OCI-LY7 (cell line): ENCODE measurements at regions not wholly inside any gene's neighbourhood (a gene's known extent, or its start where the extent isn't known, plus 50 kb on each side); places are given as distances from the start of the nearest gene placed in this dataset.

Experiments
- BruUV-seq: library from RNA; stranded (reverse); fragments of 400-500 nt; replicated peaks from 2 replicates; lab custom pipeline; 2021; lab: Mats Ljungman, UMichigan
- CTCF ChIA-PET: fragments of 300-600 bp; sonication (Branson Sonifier 250); formaldehyde crosslinking; loops from one replicate; lab custom pipeline; 2022; ENCODE audit warnings: antibody characterized with exemption; ENCODE audit not compliant: unreplicated experiment; lab: Charles Lee
- POLR2A ChIA-PET: fragments of 300-600 bp; sonication (Branson Sonifier 250); formaldehyde crosslinking; loops from one replicate; lab custom pipeline; 2022; ENCODE audit warnings: antibody characterized with exemption; lab: Charles Lee
- DNase-seq: peaks from one replicate; pipeline ENCODE4 v3.0.0-alpha.2; 2015; ENCODE audit warnings: low spot score
- H2AFZ ChIP-seq: fragments of 200-600 bp; sonication (generic), shearing (Covaris generic); 2 replicates; pipeline ENCODE4 v1.6.1; 2014; ENCODE audit warnings: mild to moderate bottlenecking, antibody characterized with exemption, low read length, moderate library complexity
- H3K27ac ChIP-seq: fragments of 200-600 bp; sonication (generic); 2 replicates; pipeline ENCODE4 v1.5.1; 2014; ENCODE audit warnings: mixed run types, low read depth, mild to moderate bottlenecking, moderate library complexity, low read length, inconsistent platforms; ENCODE audit not compliant: poor library complexity, severe bottlenecking
- H3K36me3 ChIP-seq: fragments of 200-600 bp; sonication (generic); 2 replicates; pipeline ENCODE4 v1.6.1; 2014; ENCODE audit warnings: mild to moderate bottlenecking, antibody characterized with exemption, low read length, moderate library complexity, mixed read lengths; ENCODE audit not compliant: insufficient read depth
- H3K4me1 ChIP-seq: fragments of 200-600 bp; sonication (generic); 2 replicates; pipeline ENCODE4 v1.5.1; 2014; ENCODE audit warnings: mild to moderate bottlenecking, low read length; ENCODE audit not compliant: insufficient read depth, poor library complexity, severe bottlenecking
- H3K4me2 ChIP-seq: fragments of 200-600 bp; sonication (generic); 2 replicates; pipeline ENCODE4 v1.6.1; 2014; ENCODE audit warnings: mild to moderate bottlenecking, low read length
- H3K4me3 ChIP-seq: fragments of 200-600 bp; sonication (generic); 2 replicates; pipeline ENCODE4 v1.5.1; 2014; ENCODE audit warnings: mild to moderate bottlenecking, low read depth, low read length; ENCODE audit not compliant: poor library complexity, severe bottlenecking
- H3K79me2 ChIP-seq: fragments of 200-600 bp; sonication (generic); 2 replicates; pipeline ENCODE4 v1.6.1; 2016; ENCODE audit warnings: low read depth, mild to moderate bottlenecking, low read length, moderate library complexity, mixed read lengths; ENCODE audit not compliant: insufficient read depth
- H3K9me2 ChIP-seq: fragments of 200-600 bp; sonication (generic); 2 replicates; pipeline ENCODE4 v1.6.1; 2016; ENCODE audit warnings: mild to moderate bottlenecking, low read length, mixed read lengths; ENCODE audit not compliant: insufficient read depth
- H3K9me3 ChIP-seq: fragments of 200-600 bp; sonication (generic); 2 replicates; pipeline ENCODE4 v1.6.1; 2014; ENCODE audit warnings: mild to moderate bottlenecking, mixed run types, low read length, mixed read lengths
- H4K20me1 ChIP-seq: fragments of 200-600 bp; sonication (generic); 2 replicates; pipeline ENCODE4 v1.6.1; 2014; ENCODE audit warnings: mild to moderate bottlenecking, antibody characterized with exemption, low read length, moderate library complexity, mixed read lengths; ENCODE audit not compliant: insufficient read depth
- CTCF ChIP-seq: fragments of 200-600 bp; sonication (generic); conservative IDR thresholded peaks from 2 replicates; pipeline ENCODE4 v1.5.1; 2014; ENCODE audit warnings: mild to moderate bottlenecking, antibody characterized with exemption, low read length, moderate library complexity, mixed read lengths
- EZH2phosphoT487 ChIP-seq: fragments of 200-600 bp; sonication (generic); IDR thresholded peaks from 2 replicates; pipeline ENCODE4 v1.6.1; 2018; ENCODE audit warnings: low read depth, borderline replicate concordance, mild to moderate bottlenecking, mixed run types, antibody characterized with exemption, low read length, moderate library complexity, mixed read lengths
- intact Hi-C: fragments of 100-400 bp; cut with micrococcal nuclease; formaldehyde crosslinking; loops from one replicate; pipeline ENCODE4 v1.10.0; 2022; ENCODE audit not compliant: unreplicated experiment

DNA sequence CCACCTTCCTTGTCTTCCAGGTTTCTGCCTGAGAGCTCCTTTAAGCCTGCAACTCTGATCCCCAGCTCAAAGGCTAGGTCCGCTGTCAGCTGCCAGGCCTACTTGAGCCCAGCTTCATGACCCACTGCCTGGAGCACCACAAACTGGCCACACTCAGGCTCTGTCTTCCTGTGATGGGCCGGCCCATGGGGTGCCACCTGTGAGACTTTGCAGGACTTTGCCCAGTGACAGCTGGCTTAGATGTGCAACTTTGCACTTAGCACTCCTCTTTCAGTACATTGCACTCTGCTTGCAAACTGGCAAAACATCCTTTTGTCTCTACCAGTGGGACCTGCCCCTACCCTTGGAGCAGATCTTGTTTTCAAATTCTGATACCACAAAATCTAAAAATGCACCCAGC, 311.5 kb upstream of the PDE4D start:
- intact Hi-C loops = no loop called here
- no peaks in the 10 kb centered on the region for H3K79me2 ChIP-seq
- no peak overlapping the region for H3K4me3 ChIP-seq
- CTCF ChIA-PET = no interaction called here
- H3K4me2 ChIP-seq = no peak overlapping the region
- no peaks in the 10 kb centered on the region for H3K36me3 ChIP-seq
- H3K9me2 ChIP-seq = no peaks in the 10 kb centered on the region
- no TSS peak for BruUV-seq
- H3K27ac ChIP-seq = no peak overlapping the region
- TF ChIP-seq CTCF = no peak
- TF ChIP-seq EZH2phosphoT487 = no peak
- no peaks in the 10 kb centered on the region for H3K9me3 ChIP-seq
- H4K20me1 ChIP-seq = no peaks in the 10 kb centered on the region
- no peak overlapping the region for H2AFZ ChIP-seq
- no peaks in the 10 kb centered on the region for H3K4me1 ChIP-seq
- no peak for DNase-seq
- POLR2A ChIA-PET = no interaction called here

GRCh38 chr5:60196385-60197113, 303.0 kb upstream of the PDE4D start:
- Histone ChIP-seq H3K4me1 (no peaks in the 10 kb centered on the region), H2AFZ (no peak overlapping the region), H3K27ac (no peak overlapping the region), H4K20me1 (no peaks in the 10 kb centered on the region), H3K9me3 (no peaks in the 10 kb centered on the region), H3K9me2 (no peaks in the 10 kb centered on the region), H3K36me3 (no peaks in the 10 kb centered on the region), H3K79me2 (no peaks in the 10 kb centered on the region), H3K4me2 (no peak overlapping the region), H3K4me3 (no peak overlapping the region)
- ChIA-PET POLR2A (interaction anchor here (1.3 kb wide), 1 partner anchor 88 kb away, joined by 3 read pairs; no protein-coding TSS in a partner anchor), CTCF (no interaction called here)
- TF ChIP-seq EZH2phosphoT487 = no peak
- no peak for TF ChIP-seq CTCF
- DNase-seq = no peak
- intact Hi-C loops = no loop called here
- no TSS peak for BruUV-seq

- intact Hi-C loops = no loop called here
- BruUV-seq = no TSS peak
- Histone ChIP-seq H2AFZ (no peak overlapping the region), H3K27ac (no peak overlapping the region), H3K4me3 (no peak overlapping the region), H3K4me1 (no peaks in the 10 kb centered on the region), H3K36me3 (no peaks in the 10 kb centered on the region), H3K9me2 (no peaks in the 10 kb centered on the region), H4K20me1 (no peaks in the 10 kb centered on the region), H3K9me3 (no peaks in the 10 kb centered on the region), H3K79me2 (no peaks in the 10 kb centered on the region), H3K4me2 (no peak overlapping the region)
- no peak for TF ChIP-seq EZH2phosphoT487
- TF ChIP-seq CTCF = no peak
- POLR2A ChIA-PET = no interaction called here
- no peak for DNase-seq
- CTCF ChIA-PET = no interaction called here
These were observed 302.0 kb upstream of the PDE4D start for GRCh38 chr5:60195551-60195950.
